ENCODE measurements at regions not wholly inside any gene's neighbourhood (a gene's known extent, or its start where the extent isn't known, plus 50 kb on each side); places are given as distances from the start of the nearest gene placed in this dataset.

DNA sequence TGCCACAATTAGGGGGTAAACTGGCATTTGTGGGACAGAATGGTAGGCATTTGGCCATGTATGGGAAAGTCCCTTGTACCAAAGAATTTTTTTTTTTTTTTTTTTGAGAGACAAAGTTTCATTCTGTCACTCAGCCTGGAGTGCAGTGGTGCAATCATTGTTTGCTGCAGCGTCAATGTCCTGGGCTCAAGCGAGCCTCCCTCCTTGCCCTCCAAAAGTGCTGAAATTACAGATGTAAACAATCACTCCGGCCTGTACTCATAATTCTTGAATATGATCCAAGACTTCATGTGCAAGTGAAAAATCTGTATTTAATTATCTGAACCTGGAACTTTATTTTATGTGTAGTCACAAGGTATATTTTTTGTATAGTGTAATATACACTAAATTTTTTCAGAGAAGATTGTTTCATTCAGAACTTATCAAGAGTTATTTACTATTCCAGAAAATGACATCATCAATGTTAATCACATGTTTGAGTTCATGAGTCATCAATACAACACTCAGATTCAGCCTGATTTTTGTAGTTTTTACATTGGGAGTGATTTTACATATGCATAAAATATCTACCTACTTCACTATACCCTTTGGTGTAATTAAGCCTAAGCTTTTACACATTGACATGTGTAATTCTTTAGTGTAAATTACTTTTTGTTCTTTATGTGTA, 138.7 kb upstream of the L3MBTL4 start:
- Histone ChIP-seq H3K27ac (ENCODE audit: low read depth in 2 of 2, low read length in 1 of 2) (no peak overlapping the region), H3K4me1 (ENCODE audit: control insufficient read depth in 2 of 2, insufficient read depth in 2 of 2, low read length in 1 of 2) (peaks cover 0 to 6% of the 10 kb centered on the region in 2 donors), H3K27me3 (ENCODE audit: control insufficient read depth in 1 of 2, insufficient read depth in 2 of 2, low read length in 2 of 2) (no peaks in the 10 kb centered on the region), H3K9me3 (ENCODE audit: control insufficient read depth in 2 of 2, insufficient read depth in 1 of 2, low read depth in 1 of 2, low read length in 1 of 2) (peaks cover 0 to 3% of the 10 kb centered on the region in 2 donors), H3K36me3 (ENCODE audit: control insufficient read depth in 2 of 2, insufficient read depth in 2 of 2, low read length in 1 of 2) (no peaks in the 10 kb centered on the region), H3K4me3 (ENCODE audit: low read depth in 1 of 2, low read length in 2 of 2) (no peak overlapping the region)
- 53 to 55% methylated on average over 3 of the region's 3 CpGs for WGBS, 2 donors

GRCh38 chr18:6557057-6557769, 142.5 kb upstream of the L3MBTL4 start:
- Histone ChIP-seq H3K27me3 (ENCODE audit: control insufficient read depth in 1 of 2, insufficient read depth in 2 of 2, low read length in 2 of 2) (no peaks in the 10 kb centered on the region), H3K4me3 (ENCODE audit: low read depth in 1 of 2, low read length in 2 of 2) (no peak overlapping the region), H3K4me1 (ENCODE audit: control insufficient read depth in 2 of 2, insufficient read depth in 2 of 2, low read length in 1 of 2) (peaks cover 0 to 3% of the 10 kb centered on the region in 2 donors), H3K9me3 (ENCODE audit: control insufficient read depth in 2 of 2, insufficient read depth in 1 of 2, low read depth in 1 of 2, low read length in 1 of 2) (no peaks in the 10 kb centered on the region), H3K27ac (ENCODE audit: low read depth in 2 of 2, low read length in 1 of 2) (no peak overlapping the region), H3K36me3 (ENCODE audit: control insufficient read depth in 2 of 2, insufficient read depth in 2 of 2, low read length in 1 of 2) (no peaks in the 10 kb centered on the region)
- 66 to 68% methylated on average over 18 of the region's 18 CpGs for WGBS, 2 donors

DNA sequence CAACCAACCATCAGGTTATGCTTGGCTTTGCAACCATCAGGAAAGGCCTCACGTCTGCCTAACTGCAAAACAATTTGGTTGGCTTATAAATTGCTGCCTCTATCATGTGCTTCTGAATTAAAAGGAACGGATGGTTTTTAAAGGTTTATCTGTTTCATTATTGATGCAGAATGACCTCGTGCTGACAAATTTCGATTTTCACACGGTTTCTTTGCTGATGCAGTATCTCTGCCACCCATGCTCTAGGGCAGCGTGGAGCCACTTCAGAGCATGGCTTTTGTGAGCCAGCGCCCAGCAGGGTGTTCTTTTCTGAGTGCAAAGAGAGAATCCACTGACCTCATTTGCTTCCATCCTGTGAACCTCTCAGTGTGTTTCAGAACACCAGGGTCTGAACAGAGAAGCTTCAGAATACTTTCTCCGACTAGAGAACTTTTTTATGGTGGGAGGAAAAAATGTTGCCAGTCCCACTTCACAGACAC, 143.1 kb upstream of the L3MBTL4 start:
- Histone ChIP-seq H3K27ac (ENCODE audit: low read depth in 2 of 2, low read length in 1 of 2) (no peak overlapping the region), H3K4me1 (ENCODE audit: control insufficient read depth in 2 of 2, insufficient read depth in 2 of 2, low read length in 1 of 2) (peaks cover 0 to 3% of the 10 kb centered on the region in 2 donors), H3K27me3 (ENCODE audit: control insufficient read depth in 1 of 2, insufficient read depth in 2 of 2, low read length in 2 of 2) (no peaks in the 10 kb centered on the region), H3K9me3 (ENCODE audit: control insufficient read depth in 2 of 2, insufficient read depth in 1 of 2, low read depth in 1 of 2, low read length in 1 of 2) (no peaks in the 10 kb centered on the region), H3K4me3 (ENCODE audit: low read depth in 1 of 2, low read length in 2 of 2) (no peak overlapping the region), H3K36me3 (ENCODE audit: control insufficient read depth in 2 of 2, insufficient read depth in 2 of 2, low read length in 1 of 2) (no peaks in the 10 kb centered on the region)
- 64% methylated on average over 8 of the region's 8 CpGs for WGBS, 2 donors

GRCh38 chr18:6558446-6559156, 143.9 kb upstream of the L3MBTL4 start:
- H3K4me1 ChIP-seq (ENCODE audit: control insufficient read depth in 2 of 2, insufficient read depth in 2 of 2, low read length in 1 of 2) = peaks cover 0 to 3% of the 10 kb centered on the region in 2 donors
- WGBS, 2 donors = 70 to 72% methylated on average over 7 of the region's 7 CpGs
- no peaks in the 10 kb centered on the region for H3K9me3 ChIP-seq (ENCODE audit: control insufficient read depth in 2 of 2, insufficient read depth in 1 of 2, low read depth in 1 of 2, low read length in 1 of 2)
- H3K36me3 ChIP-seq (ENCODE audit: control insufficient read depth in 2 of 2, insufficient read depth in 2 of 2, low read length in 1 of 2) = no peaks in the 10 kb centered on the region
- H3K4me3 ChIP-seq (ENCODE audit: low read depth in 1 of 2, low read length in 2 of 2) = no peak overlapping the region
- H3K27me3 ChIP-seq (ENCODE audit: control insufficient read depth in 1 of 2, insufficient read depth in 2 of 2, low read length in 2 of 2) = no peaks in the 10 kb centered on the region
- no peak overlapping the region for H3K27ac ChIP-seq (ENCODE audit: low read depth in 2 of 2, low read length in 1 of 2)

- WGBS, 2 donors = 73 to 77% methylated on average over 1 of the region's 1 CpG
- no peaks in the 10 kb centered on the region for H3K9me3 ChIP-seq (ENCODE audit: control insufficient read depth in 2 of 2, insufficient read depth in 1 of 2, low read depth in 1 of 2, low read length in 1 of 2)
Measured at GRCh38 chr18:6559296-6559695, 144.6 kb upstream of the L3MBTL4 start.

GRCh38 chr18:6561016-6561415, 146.3 kb upstream of the L3MBTL4 start:
- WGBS, 2 donors = 39 to 65% methylated on average over 9 of the region's 9 CpGs
- Histone ChIP-seq H3K36me3 (ENCODE audit: control insufficient read depth in 2 of 2, insufficient read depth in 2 of 2, low read length in 1 of 2) (no peaks in the 10 kb centered on the region), H3K4me1 (ENCODE audit: control insufficient read depth in 2 of 2, insufficient read depth in 2 of 2, low read length in 1 of 2) (peaks cover 2 to 3% of the 10 kb centered on the region in 2 donors), H3K27me3 (ENCODE audit: control insufficient read depth in 1 of 2, insufficient read depth in 2 of 2, low read length in 2 of 2) (no peaks in the 10 kb centered on the region), H3K9me3 (ENCODE audit: control insufficient read depth in 2 of 2, insufficient read depth in 1 of 2, low read depth in 1 of 2, low read length in 1 of 2) (no peaks in the 10 kb centered on the region), H3K27ac (ENCODE audit: low read depth in 2 of 2, low read length in 1 of 2) (peak overlapping the region in 1 of 2 donors; percentile 60), H3K4me3 (ENCODE audit: low read depth in 1 of 2, low read length in 2 of 2) (no peak overlapping the region)

More at GRCh38 chr18:6559296-6559695, 144.6 kb upstream of the L3MBTL4 start:
- Histone ChIP-seq H3K27ac (ENCODE audit: low read depth in 2 of 2, low read length in 1 of 2) (no peak overlapping the region), H3K36me3 (ENCODE audit: control insufficient read depth in 2 of 2, insufficient read depth in 2 of 2, low read length in 1 of 2) (no peaks in the 10 kb centered on the region), H3K27me3 (ENCODE audit: control insufficient read depth in 1 of 2, insufficient read depth in 2 of 2, low read length in 2 of 2) (no peaks in the 10 kb centered on the region), H3K4me3 (ENCODE audit: low read depth in 1 of 2, low read length in 2 of 2) (no peak overlapping the region), H3K4me1 (ENCODE audit: control insufficient read depth in 2 of 2, insufficient read depth in 2 of 2, low read length in 1 of 2) (peaks cover 0 to 3% of the 10 kb centered on the region in 2 donors)

DNA sequence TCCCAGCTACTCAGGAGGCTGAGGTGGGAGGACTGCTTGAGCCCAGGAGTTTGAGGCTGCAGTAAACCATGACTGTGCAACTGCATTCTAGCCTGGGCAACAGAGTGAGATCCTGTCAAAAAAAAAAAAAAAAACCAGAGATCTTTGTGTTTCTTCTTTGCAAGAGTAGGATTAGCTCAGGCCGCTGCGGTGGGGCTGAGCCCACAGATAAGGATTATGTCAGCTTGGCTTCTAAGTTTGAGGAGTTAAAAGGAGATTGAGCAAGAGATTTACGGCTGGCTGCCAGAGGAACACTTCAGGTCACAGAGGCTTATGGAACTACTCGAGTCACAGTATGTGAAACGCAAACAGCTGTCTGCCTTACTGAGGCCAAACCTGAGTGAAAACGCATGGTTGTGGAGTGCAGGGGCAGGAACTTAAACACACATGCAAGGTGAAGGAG, 146.7 kb upstream of the L3MBTL4 start:
- Histone ChIP-seq H3K36me3 (ENCODE audit: control insufficient read depth in 2 of 2, insufficient read depth in 2 of 2, low read length in 1 of 2) (no peaks in the 10 kb centered on the region), H3K9me3 (ENCODE audit: control insufficient read depth in 2 of 2, insufficient read depth in 1 of 2, low read depth in 1 of 2, low read length in 1 of 2) (no peaks in the 10 kb centered on the region), H3K4me3 (ENCODE audit: low read depth in 1 of 2, low read length in 2 of 2) (no peak overlapping the region), H3K4me1 (ENCODE audit: control insufficient read depth in 2 of 2, insufficient read depth in 2 of 2, low read length in 1 of 2) (peaks cover 2 to 3% of the 10 kb centered on the region in 2 donors), H3K27ac (ENCODE audit: low read depth in 2 of 2, low read length in 1 of 2) (peak overlapping the region; percentile 24 to 60), H3K27me3 (ENCODE audit: control insufficient read depth in 1 of 2, insufficient read depth in 2 of 2, low read length in 2 of 2) (no peaks in the 10 kb centered on the region)
- 27 to 34% methylated on average over 6 of the region's 6 CpGs for WGBS, 2 donors

DNA sequence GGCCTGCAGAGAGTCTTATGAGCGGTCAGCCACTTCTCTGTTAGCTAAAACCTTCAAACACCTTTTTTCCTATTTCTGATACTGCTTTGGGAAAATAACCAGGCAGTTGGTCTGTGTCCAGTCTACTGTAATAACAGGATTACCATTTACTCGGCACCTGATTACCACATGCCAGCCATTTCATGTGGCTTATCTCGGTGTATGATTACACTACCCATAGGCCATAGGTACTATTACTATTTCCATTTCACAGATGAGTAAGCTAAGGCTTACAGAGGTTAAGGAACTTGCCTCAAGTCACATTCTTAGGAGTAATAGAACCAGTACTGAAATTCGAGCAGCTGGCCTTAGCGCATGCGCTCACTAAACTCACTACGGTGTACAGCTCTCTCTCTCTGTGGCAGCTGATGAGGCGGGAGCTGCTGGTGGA, 147.2 kb upstream of the L3MBTL4 start:
- Histone ChIP-seq H3K36me3 (ENCODE audit: control insufficient read depth in 2 of 2, insufficient read depth in 2 of 2, low read length in 1 of 2) (no peaks in the 10 kb centered on the region), H3K4me1 (ENCODE audit: control insufficient read depth in 2 of 2, insufficient read depth in 2 of 2, low read length in 1 of 2) (peaks cover 2 to 3% of the 10 kb centered on the region in 2 donors), H3K27ac (ENCODE audit: low read depth in 2 of 2, low read length in 1 of 2) (peak overlapping the region; percentile 24 to 31), H3K27me3 (ENCODE audit: control insufficient read depth in 1 of 2, insufficient read depth in 2 of 2, low read length in 2 of 2) (no peaks in the 10 kb centered on the region), H3K9me3 (ENCODE audit: control insufficient read depth in 2 of 2, insufficient read depth in 1 of 2, low read depth in 1 of 2, low read length in 1 of 2) (no peaks in the 10 kb centered on the region), H3K4me3 (ENCODE audit: low read depth in 1 of 2, low read length in 2 of 2) (no peak overlapping the region)
- WGBS, 2 donors = 73 to 74% methylated on average over 8 of the region's 8 CpGs

DNA sequence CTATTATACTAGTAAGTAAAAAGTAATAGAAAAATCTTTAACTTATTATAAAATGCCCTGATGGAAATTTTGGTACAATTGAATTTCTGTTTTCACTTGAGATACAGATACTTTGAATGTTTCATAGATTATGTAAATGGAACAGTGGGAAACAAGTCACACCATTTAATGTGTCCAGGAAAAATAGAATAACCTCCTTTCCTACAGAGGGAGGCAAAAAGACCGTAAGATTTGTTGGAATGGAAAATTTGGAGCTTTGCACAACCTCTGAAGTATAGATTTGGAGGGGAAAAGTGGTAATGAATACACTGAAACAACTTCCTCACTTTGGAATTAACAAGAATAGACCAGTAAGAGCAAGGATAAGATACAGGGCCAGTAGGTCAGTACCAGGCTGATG, 149.2 kb upstream of the L3MBTL4 start:
- peaks cover 0 to 2% of the 10 kb centered on the region in 2 donors for H3K4me1 ChIP-seq (ENCODE audit: control insufficient read depth in 2 of 2, insufficient read depth in 2 of 2, low read length in 1 of 2)
- H3K27ac ChIP-seq (ENCODE audit: low read depth in 2 of 2, low read length in 1 of 2) = no peak overlapping the region
- H3K9me3 ChIP-seq (ENCODE audit: control insufficient read depth in 2 of 2, insufficient read depth in 1 of 2, low read depth in 1 of 2, low read length in 1 of 2) = no peaks in the 10 kb centered on the region
- 75 to 89% methylated on average over 1 of the region's 1 CpG for WGBS, 2 donors
- H3K27me3 ChIP-seq (ENCODE audit: control insufficient read depth in 1 of 2, insufficient read depth in 2 of 2, low read length in 2 of 2) = no peaks in the 10 kb centered on the region
- H3K4me3 ChIP-seq (ENCODE audit: low read depth in 1 of 2, low read length in 2 of 2) = no peak overlapping the region
- H3K36me3 ChIP-seq (ENCODE audit: control insufficient read depth in 2 of 2, insufficient read depth in 2 of 2, low read length in 1 of 2) = no peaks in the 10 kb centered on the region
